ENCODE measurements at regions not wholly inside any gene's neighbourhood (a gene's known extent, or its start where the extent isn't known, plus 50 kb on each side); places are given as distances from the start of the nearest gene placed in this dataset.

DNA sequence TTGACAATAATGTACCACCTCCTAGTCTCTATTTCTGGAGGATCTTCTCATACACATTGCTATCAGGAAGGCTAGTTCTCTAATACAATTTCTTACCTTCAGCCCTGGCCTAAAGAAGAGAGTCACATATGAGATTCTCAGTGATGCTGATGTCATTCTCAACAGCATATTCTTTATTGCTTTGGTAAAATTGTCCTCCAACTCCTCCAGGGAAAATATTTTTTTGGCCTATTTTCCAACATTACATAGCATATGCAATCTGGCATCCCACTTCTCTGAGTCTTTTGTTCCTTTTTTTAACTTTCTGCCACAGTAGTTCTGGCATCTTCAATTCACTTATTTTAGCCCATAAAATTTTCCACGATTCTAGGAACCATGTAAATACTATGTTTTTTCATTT is 2363.1 kb downstream of the ARAP2 start:
- ChIA-PET CTCF (no interaction called here), POLR2A (no interaction called here)
- no peak for DNase-seq (ENCODE audit: extremely low spot score)
- TF ChIP-seq, protein P1, sequence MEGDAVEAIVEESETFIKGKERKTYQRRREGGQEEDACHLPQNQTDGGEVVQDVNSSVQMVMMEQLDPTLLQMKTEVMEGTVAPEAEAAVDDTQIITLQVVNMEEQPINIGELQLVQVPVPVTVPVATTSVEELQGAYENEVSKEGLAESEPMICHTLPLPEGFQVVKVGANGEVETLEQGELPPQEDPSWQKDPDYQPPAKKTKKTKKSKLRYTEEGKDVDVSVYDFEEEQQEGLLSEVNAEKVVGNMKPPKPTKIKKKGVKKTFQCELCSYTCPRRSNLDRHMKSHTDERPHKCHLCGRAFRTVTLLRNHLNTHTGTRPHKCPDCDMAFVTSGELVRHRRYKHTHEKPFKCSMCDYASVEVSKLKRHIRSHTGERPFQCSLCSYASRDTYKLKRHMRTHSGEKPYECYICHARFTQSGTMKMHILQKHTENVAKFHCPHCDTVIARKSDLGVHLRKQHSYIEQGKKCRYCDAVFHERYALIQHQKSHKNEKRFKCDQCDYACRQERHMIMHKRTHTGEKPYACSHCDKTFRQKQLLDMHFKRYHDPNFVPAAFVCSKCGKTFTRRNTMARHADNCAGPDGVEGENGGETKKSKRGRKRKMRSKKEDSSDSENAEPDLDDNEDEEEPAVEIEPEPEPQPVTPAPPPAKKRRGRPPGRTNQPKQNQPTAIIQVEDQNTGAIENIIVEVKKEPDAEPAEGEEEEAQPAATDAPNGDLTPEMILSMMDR (IDR thresholded peaks at IDR 0.05; ENCODE audit: control extremely low read depth, extremely low read depth, low read depth, missing control alignments): no peak

DNA sequence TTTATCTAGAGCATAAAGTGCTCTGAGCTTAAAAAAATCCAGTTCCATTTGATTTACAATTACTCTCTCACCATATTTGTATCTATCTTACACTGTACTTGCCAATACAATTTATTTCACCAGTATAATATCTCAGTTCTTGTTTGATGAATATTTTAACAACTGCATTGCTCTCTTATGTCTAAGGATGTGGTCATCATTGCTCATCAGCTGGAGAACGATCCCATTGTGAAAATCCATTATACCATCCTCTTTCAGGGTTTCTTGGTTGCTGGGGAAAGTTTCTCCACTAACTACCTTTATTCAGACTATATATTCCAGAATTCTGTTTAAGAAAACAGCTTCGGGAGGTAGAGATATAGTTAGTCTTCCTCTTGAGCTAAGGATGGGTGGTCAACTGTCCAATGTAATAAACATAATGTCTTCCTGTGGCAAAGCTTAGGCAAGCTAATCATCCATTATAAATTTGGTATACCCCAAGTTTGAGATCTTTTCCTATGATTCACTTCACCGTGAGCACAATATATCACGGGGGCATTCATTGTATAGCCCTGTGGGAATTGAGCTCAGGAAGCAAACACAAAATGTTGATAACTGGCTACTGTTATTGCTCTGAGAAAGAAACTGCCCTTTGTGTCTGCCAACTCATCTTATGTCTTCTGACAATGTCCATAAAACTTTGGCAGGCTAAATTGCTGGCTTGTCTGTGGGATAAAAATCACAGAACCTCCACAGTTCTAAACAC is 2361.9 kb downstream of the ARAP2 start:
- ChIA-PET POLR2A (no interaction called here), CTCF (no interaction called here)
- TF ChIP-seq, protein P1 (IDR thresholded peaks at IDR 0.05; ENCODE audit: control extremely low read depth, extremely low read depth, low read depth, missing control alignments): no peak
- DNase-seq (ENCODE audit: extremely low spot score): no peak

DNA sequence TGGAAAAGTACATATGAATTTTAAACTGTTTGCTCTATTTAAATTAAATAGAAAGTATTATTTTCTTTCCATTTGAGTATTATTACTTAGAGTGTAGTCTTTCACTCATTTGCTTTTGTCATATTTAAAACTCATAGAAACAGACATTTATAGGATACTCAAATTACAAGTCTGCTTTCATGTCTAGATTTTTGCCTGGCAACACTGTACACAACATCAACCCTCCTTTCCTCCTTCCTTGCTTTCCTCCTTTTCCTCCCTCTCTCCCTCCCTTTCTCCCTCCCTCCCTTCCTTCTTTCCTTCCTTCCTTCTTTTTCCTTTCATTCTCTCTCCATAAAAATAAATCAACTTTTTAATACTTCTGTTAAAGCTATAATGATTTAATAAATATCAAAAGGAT is 2361.2 kb downstream of the ARAP2 start:
- CTCF ChIA-PET: no interaction called here
- POLR2A ChIA-PET: no interaction called here
- TF ChIP-seq, protein P1 (IDR thresholded peaks at IDR 0.05; ENCODE audit: control extremely low read depth, extremely low read depth, low read depth, missing control alignments): no peak
- DNase-seq (ENCODE audit: extremely low spot score): no peak

DNA sequence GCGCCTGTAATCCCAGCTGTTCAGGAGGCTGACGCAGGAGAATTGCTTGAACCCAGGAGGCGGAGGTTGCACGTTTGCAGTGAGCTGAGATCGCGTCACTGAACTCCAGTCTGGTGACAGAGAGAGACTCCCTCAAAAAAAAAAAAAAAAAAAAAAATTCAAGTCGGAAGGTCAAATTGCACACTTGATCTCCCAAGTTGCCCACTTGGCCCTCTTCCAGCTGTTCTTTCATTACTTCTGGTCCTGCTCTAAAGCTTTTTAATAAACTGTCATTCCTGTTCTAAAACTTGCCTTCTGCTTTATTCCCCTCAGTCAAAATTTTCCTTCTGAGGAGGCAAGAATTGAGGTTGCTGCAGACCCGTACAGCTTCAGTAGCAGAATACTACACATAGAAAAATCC is 2358.0 kb downstream of the ARAP2 start:
- ChIA-PET POLR2A (interaction anchor here (0.7 kb wide), 1 partner anchor 676 kb away, joined by 6 read pairs; no protein-coding TSS in a partner anchor), CTCF (no interaction called here)
- DNase-seq (ENCODE audit: extremely low spot score): no peak
- TF ChIP-seq, protein P1 (IDR thresholded peaks at IDR 0.05; ENCODE audit: control extremely low read depth, extremely low read depth, low read depth, missing control alignments): no peak

DNA sequence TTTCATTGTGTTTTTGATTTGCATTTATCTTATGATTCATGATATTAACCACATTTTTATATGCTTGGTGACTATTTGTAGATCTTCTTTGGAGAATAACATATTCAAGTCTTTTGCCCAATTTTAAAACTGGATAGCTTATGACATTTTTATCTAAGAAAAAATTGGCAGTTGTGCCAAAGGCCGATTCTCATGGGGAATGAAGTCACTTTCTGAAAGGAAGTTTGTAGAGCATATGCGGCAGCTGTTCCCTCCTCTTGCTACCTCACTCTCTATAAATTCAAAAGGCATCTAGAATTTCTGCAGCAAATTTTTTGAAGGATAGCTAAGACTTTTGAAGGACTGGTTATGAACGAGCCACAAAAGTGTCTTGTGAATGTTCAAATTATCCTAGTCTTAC is 2353.5 kb downstream of the ARAP2 start:
- CTCF ChIA-PET: no interaction called here
- TF ChIP-seq, protein P1 (IDR thresholded peaks at IDR 0.05; ENCODE audit: control extremely low read depth, extremely low read depth, low read depth, missing control alignments): no peak
- no peak for DNase-seq (ENCODE audit: extremely low spot score)
- POLR2A ChIA-PET: no interaction called here

DNA sequence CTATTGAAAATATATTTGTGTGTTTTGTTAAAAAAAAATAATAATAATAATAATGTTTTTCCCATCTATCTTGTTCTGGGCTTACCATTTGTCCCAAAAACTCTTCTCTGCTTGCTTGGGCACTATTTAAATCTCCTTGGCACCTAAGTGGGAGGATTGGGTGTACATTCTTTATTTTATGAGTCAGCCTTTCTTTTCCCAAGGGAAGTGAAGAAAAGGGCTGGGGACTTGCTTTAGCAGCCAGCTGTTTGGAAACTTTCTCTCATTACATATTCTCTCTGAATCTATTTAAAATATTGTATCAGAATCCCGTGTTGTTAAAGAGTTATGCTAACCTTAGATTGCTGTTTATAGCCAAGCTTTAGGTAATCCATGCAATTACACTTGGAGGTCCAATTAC is 2332.4 kb downstream of the ARAP2 start:
- TF ChIP-seq, protein P1 (IDR thresholded peaks at IDR 0.05; ENCODE audit: control extremely low read depth, extremely low read depth, low read depth, missing control alignments): no peak
- no peak for DNase-seq (ENCODE audit: extremely low spot score)
- POLR2A ChIA-PET: no interaction called here
- CTCF ChIA-PET: no interaction called here
